Kidney (tissue), 13 donors: ENCODE measurements at regions not wholly inside any gene's neighbourhood (a gene's known extent, or its start where the extent isn't known, plus 50 kb on each side); places are given as distances from the start of the nearest gene placed in this dataset.

Source experiments
- DNase-seq, 5 donors: peaks; one replicate each; pipeline ENCODE4 v3.0.0-alpha.2; 2013 to 2020
- FAIRE-seq: peaks from 2 replicates; lab custom pipeline; 2012; peaks lifted over from hg19 to GRCh38; lab: Jason Lieb, UNC
- H3K27ac ChIP-seq, 2 donors: one replicate each; pipeline ENCODE4 v1.7.0; 2013; ENCODE audit warnings: low read depth in 2 of 2, low read length in 2 of 2, inconsistent platforms in 1 of 2
- H3K27me3 ChIP-seq: one replicate; pipeline ENCODE4 v1.7.1; 2013; ENCODE audit warnings: low read length, inconsistent platforms; ENCODE audit not compliant: control insufficient read depth, insufficient read depth
- H3K36me3 ChIP-seq, 3 donors: one replicate each; pipeline versions ENCODE4 v1.7.0 to v1.7.1; 2013; ENCODE audit warnings: low read length in 3 of 3, control low read depth in 1 of 3, inconsistent platforms in 1 of 3; ENCODE audit not compliant: insufficient read depth in 3 of 3, control insufficient read depth in 2 of 3
- H3K4me1 ChIP-seq, 3 donors: one replicate each; pipeline versions ENCODE4 v1.7.0 to v1.7.1; 2013; ENCODE audit warnings: low read length in 3 of 3, inconsistent platforms in 1 of 3, low read depth in 1 of 3; ENCODE audit not compliant: control insufficient read depth in 2 of 3, insufficient read depth in 2 of 3
- H3K4me3 ChIP-seq, 3 donors: one replicate each; pipeline versions ENCODE4 v1.7.0 to v1.8.1; 2013; ENCODE audit warnings: low read length in 3 of 3, control low read depth in 1 of 3, inconsistent platforms in 1 of 3
- H3K9ac ChIP-seq, 3 donors: one replicate each; pipeline versions ENCODE4 v1.7.0 to v1.7.1; 2013; ENCODE audit warnings: low read length in 3 of 3, control low read depth in 1 of 3, inconsistent platforms in 1 of 3
- H3K9me3 ChIP-seq, 3 donors: one replicate each; pipeline versions ENCODE4 v1.7.0 to v1.7.1; 2013; ENCODE audit warnings: low read length in 3 of 3, control low read depth in 1 of 3, inconsistent platforms in 1 of 3; ENCODE audit not compliant: control insufficient read depth in 2 of 3, insufficient read depth in 1 of 3
- CTCF ChIP-seq: IDR thresholded peaks from 3 replicates; pipeline ENCODE4 v1.5.1; 2012; ENCODE audit warnings: mild to moderate bottlenecking, moderate library complexity, borderline replicate concordance; ENCODE audit not compliant: insufficient read depth; ENCODE audit errors: extremely low read depth
- intact Hi-C: fragments of 100-400 bp; cut with DNase I; formaldehyde crosslinking; loops from one replicate; pipeline ENCODE4 v1.11.1; 2022
- donor health status: control.
- donor health status: control.
- donor health status: control.
- donor health status: control.
- donor health status: control.
- donor health status: DM: yes; HTN: yes; CAD: no.
- donor health status: Normal renal cell carcinoma (clear cell type).

- H3K27me3 ChIP-seq, result no peaks in the 10 kb centered on the region
- no peak for TF ChIP-seq CTCF
- no peak overlapping the region for H3K27ac ChIP-seq
- H3K4me1 ChIP-seq, result no peaks in the 10 kb centered on the region
- H3K36me3 ChIP-seq, result no peaks in the 10 kb centered on the region
- DNase-seq (no peak), FAIRE-seq (no peak)
- H3K4me3 ChIP-seq, result no peak overlapping the region
- H3K9me3 ChIP-seq, result no peaks in the 10 kb centered on the region
- intact Hi-C loops, result no loop called here
- no peak overlapping the region for H3K9ac ChIP-seq
Observed at GRCh38 chr5:15267966-15268365, 232.0 kb upstream of the FBXL7 start.

- no peaks in the 10 kb centered on the region for H3K27me3 ChIP-seq
- H3K36me3 ChIP-seq, result no peaks in the 10 kb centered on the region
- H3K9me3 ChIP-seq, result no peaks in the 10 kb centered on the region
- H3K27ac ChIP-seq, result no peak overlapping the region
- no peak overlapping the region for H3K9ac ChIP-seq
- intact Hi-C loops, result no loop called here
- TF ChIP-seq CTCF, result no peak
- FAIRE-seq (no peak), DNase-seq (no peak)
- H3K4me3 ChIP-seq, result no peak overlapping the region
- no peaks in the 10 kb centered on the region for H3K4me1 ChIP-seq
Observed at GRCh38 chr5:15266841-15267240, 233.1 kb upstream of the FBXL7 start.

GRCh38 chr5:15266229-15266628 lies 233.8 kb upstream of the FBXL7 start:
- H3K9ac ChIP-seq, result no peak overlapping the region
- H3K9me3 ChIP-seq, result no peaks in the 10 kb centered on the region
- no peak for TF ChIP-seq CTCF
- DNase-seq, result no peak
- intact Hi-C loops, result no loop called here
- no peaks in the 10 kb centered on the region for H3K36me3 ChIP-seq
- no peak overlapping the region for H3K4me3 ChIP-seq
- FAIRE-seq, result no peak
- no peak overlapping the region for H3K27ac ChIP-seq
- no peaks in the 10 kb centered on the region for H3K4me1 ChIP-seq
- H3K27me3 ChIP-seq, result no peaks in the 10 kb centered on the region

GRCh38 chr5:15263942-15264341 lies 236.0 kb upstream of the FBXL7 start:
- intact Hi-C loops, result no loop called here
- no peak for DNase-seq
- Histone ChIP-seq H3K4me3 (no peak overlapping the region), H3K36me3 (no peaks in the 10 kb centered on the region), H3K9me3 (no peaks in the 10 kb centered on the region), H3K27ac (no peak overlapping the region), H3K9ac (no peak overlapping the region), H3K4me1 (peaks cover 0 to 9% (median 0%) of the 10 kb centered on the region in 3 donors), H3K27me3 (no peaks in the 10 kb centered on the region)
- TF ChIP-seq CTCF, result no peak
- no peak for FAIRE-seq
